ENCODE measurements at regions not wholly inside any gene's neighbourhood (a gene's known extent, or its start where the extent isn't known, plus 50 kb on each side); places are given as distances from the start of the nearest gene placed in this dataset.
"Not testable (repeated sequence)": the region's sequence is repeated elsewhere in the genome, so short reads cannot be mapped to it uniquely, and the experiment has no call there.

DNA sequence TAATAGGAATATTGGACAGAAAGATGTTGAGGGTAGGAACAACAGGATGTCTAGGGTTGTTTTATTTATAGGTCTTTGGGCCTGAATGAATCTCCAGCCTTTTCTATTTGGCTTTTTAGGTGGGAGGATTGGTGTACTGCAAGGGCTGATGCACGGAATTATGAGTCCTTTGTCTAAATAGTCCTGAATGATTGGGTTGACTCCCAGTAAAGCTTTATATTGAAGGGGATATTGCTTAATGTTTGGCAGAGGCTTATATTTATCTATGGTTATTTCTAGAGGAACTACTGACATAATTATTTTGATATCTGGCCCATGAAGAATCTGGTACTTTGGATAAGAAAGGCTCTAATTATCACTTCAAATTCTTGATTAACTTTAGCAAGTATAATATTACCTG is 253.6 kb upstream of the AVPR1A start:
- no peak for DNase-seq

DNA sequence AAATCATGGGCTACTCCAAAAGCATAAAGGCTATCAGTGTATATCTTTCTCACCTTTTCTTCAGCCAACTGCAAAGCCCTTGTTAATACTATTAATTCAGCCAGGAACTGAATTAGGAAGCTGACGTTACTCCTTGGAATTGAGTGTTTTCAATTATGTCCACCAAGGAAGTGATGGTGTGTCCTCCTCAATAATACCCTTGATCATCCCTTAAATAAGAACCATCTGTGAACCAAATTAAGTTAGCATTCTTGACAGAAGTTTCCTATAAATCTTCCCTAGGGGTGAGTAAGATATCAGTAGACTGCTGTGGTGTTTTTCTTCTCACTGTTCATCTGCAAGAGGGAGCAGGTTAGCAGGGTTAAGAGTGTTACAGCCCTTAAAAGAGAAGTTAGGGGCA is 252.3 kb upstream of the AVPR1A start:
- DNase-seq: no peak

DNA sequence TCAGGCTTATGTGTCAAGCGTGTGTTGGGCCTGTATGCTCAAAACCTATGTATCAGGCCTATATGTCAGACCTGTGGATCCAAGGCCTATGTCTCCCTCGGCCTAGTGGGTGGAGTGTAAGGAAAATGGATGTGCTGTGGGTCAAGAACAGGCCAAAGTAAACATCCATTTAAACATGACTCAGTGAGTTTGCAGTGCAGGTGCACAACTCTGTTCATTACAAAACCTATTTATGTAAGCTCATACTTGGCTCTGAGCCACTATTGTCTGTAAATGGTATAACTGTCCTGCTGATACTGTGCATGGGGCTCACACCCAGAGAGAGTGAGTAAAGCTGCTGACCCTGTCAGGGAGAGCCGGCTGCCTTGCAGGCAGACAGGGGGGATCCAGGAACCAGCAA is 249.7 kb upstream of the AVPR1A start:
- DNase-seq: no peak

DNA sequence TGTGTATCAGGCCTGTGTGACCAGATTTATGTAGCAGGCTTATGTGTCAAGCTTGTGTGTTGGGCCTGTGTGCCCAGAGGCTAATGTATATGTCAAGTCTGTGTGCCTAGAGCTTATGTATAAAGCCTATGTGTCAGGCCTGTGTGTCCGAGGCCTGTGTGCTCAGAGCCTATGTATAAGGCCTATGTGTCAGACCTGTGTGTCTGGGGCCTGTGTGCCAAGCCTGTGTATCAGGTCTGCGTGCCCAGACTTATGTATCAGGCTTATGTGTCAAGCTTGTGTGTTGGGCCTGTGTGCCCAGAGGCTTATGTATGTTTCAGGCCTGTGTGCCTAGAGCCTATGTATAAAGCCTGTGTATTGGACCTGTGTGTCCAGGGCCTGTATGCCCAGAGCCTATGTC is 249.3 kb upstream of the AVPR1A start:
- no peak for DNase-seq

DNA sequence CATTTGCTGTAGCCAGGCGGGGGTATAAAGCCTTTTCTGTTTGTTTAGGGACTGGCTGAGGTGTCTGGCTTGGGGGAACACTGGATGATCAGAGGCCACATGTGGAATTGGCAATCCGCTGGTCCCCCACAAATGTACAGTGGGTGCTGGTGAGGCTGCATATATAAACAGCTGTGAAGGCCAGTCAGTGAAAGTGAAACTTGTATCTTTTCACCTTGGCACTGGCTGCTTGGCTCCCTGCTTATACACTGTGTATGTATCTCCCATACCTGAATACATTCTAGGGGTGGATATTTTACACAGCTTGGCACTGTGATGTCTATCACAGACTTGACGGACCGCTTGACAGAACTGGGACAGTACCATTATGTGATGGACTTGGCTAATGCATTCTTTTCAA is 246.8 kb upstream of the AVPR1A start:
- DNase-seq: no peak

DNA sequence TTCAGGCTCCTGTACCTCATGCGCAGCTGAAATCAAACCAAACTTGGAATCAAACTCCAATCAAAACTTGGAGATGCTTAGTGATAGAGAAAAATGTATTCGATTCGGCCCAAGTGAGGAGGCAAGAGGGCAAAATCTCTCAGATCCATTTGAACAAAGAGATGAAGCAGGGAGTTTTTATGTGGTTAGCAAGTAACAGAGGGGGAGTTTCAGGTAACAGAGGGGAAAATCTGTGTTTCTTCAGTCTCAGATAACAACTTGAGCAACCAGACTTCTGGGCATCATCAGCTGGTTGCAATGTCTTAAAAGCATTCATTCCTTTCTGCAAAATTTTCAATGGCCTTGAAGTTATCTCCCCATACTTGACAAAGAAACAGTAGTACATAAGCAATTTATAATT is 245.1 kb upstream of the AVPR1A start:
- no peak for DNase-seq

DNA sequence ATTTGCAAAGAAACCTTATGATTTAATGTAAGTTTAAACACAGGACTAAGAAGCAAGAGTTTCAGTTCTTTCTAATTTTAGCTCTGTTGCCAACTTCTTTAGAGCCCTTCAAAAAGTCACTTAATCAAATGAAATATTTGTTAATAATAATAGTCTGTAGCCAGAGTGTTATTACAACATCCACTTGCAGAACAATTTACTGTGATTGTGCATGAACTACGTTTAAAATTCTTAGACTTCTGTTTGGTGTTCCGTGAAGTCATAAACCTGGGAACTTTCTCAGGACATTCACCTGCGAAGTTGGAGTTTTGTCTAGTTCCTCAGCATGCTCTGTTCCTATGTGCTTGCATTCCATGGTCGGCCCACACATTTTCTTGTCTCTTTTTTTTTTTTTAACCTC is 244.0 kb upstream of the AVPR1A start:
- no peak for DNase-seq

DNA sequence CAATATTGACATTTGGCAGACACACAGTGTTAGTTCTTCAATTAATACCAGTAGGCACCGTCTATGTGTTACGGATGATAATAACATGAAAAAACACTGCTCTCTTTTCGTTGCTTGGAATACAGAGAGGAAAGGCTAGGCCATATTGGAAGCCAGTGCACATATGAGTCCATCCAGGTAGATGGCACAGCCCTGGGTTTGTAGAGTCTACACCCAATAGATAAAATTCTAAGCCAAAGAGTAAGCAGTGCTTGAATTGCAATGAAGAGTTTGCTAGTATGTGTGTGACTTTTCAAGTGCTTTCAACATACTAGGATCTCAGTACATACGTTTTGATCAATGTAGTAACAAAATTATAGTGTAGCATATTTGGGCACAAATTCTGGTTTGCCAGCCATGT is 243.3 kb upstream of the AVPR1A start:
- no peak for DNase-seq

DNA sequence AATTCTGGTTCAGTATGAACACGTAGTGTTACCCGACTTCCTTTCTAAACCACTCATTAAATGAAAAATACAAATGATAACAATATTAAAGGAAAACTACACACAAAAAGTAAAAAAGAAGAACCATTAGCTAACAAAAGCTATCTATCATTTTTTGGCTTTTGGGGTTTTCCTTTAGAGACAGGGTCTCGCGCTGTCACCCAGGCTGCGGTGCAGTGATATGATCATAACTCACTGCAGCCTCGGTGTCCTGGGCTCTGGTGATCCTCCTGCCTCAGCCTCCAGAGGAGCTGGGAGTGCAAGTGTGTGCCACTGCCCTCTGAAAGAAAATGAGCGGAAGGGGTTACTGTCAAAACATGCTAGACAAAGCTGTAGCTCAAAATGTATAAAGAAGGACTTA is 238.2 kb upstream of the AVPR1A start:
- DNase-seq: no peak

DNA sequence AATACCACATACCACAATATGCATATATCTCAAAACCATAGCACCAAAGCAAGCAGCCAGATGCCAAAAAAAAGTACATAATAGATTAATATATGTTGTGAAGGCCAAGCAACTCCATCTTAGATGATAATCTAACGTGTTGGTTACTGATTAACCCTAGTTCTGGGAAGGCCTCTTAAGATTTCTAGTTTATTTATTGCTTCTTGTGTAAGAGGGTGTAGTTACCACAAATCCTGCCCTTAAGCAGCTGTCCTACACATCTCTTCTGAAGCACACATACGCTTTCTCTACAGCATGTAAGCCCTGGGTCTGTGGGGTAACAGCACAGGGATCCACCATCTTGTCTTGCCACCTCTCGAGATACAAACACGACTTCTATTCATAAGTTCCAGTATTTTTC is 236.8 kb upstream of the AVPR1A start:
- no peak for DNase-seq

DNA sequence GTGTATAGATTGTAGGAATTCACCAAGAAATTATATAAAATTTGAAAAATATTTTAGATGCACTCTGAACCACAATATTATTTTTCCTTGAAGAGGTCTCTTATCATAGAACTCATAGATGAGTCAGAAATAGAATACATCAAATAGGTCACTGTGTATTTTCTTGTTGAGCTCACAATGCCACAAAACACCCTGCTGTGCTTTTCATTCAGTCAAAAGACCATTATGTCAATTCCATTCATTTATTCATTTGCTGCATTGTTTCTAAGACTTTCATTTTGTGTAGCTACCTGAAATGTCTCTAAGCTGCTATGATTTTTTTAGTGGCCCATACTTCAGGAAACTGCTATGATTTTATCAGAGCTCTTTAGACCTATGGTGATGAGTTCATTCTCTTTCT is 231.9 kb upstream of the AVPR1A start:
- no peak for DNase-seq

DNA sequence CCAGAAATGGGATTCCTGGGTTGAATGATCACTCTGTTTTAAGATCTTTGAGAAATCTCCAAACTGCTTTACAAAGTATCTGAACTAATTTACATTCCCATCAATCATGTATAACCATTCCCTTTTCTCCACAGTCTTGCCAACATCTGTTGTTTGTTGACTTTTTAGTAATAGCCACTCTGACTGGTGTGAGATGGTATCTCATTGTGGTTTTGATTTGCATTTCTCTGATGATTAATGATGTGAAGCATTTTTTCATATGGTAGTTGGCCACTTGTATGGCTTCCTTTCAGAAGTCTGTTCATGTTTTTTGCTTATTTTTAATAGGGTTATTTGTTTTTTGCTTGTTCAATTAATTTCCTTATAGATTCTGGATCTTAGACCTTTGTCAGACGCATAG is 211.8 kb upstream of the AVPR1A start:
- DNase-seq: no peak

DNA sequence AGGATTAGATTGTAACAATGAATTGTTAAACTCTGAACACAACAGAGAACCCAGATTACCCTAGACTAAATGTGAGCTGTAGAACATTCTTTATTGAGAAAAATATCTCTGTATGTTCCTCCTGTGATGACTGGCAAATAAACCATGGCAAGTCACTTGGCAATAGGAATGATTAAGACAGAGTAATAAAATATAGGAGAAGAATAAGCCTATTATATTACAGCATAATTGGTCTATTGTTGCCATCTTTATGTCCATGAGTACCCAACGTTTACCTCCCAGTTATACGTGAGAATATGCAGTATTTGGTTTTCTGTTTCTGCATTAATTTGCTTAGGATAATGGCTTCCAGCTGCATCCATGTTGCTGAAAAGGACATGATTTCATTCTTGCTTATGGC is 211.2 kb upstream of the AVPR1A start:
- DNase-seq: no peak

DNA sequence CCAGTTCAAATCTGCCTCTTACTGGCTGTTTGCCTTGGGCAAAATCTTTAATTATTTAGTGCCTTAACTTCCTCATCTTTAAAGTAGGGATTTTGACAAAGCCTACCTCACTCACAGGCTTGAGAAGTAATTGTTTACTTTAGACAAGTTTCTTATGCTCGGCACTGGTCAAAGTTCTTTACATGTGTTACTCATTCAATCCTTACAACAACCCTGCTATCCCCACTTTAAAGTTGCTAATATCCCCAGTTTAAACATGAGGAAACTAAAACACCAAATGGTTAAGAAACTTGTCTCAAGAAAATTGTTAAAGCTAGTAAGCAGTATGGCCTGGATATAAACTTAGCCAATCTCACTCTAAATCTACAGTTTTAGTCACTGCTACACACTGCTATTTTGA is 204.0 kb upstream of the AVPR1A start:
- DNase-seq: no peak

DNA sequence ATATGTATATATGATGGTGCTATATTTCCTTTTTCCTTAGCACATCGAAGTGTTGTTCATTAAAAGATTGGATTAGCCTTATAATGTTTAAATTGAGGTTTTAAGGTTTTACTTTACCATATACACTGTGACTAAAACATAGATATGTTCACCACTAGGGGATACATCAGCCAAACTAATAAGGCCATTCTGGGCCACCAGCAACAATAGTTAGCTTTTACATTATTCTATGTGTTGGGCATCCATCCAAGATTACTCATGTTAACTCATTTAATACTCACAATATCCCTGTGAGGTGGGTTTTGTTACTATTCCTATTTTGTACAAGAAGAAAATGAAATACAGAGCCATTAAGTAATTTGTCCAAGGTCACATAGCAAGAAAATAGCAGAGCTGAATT is 202.6 kb upstream of the AVPR1A start:
- DNase-seq: no peak

DNA sequence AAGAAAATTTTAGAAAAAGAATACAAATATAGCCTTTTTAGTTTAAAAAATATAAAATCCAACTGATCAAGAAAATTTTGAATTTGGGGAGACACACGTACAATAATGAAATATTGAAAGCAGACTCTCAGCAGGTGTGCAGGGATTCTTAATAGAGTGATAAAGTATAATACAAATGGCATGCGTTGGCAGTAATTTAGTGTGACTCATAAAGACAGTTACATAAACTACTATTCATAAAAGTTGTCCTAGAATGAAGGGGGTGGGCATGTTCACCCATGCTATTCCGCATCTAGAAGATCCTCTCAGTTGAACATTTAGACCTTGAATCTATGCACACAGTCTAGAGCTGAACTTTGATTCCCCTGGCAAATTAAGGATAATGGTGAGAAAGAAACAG is 200.4 kb upstream of the AVPR1A start:
- no peak for DNase-seq

DNA sequence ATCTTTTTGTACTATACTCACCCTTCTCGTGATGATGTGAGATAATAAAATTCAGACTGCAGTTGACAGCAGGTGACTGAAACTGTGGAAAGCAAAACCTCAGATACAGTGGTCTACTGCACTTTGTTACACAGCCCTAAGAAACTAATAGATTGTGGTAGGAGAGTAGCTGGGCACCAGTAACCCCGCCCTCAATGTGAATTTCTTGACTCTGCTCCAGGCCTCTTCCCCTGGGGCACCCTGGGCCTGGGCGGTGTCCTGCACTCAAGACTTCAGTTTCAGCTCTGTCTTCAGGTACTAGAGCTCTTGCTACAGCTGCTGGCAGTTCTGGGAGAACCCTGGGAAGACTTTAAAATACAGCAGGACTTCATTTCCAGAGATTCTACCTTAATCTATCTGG is 197.6 kb upstream of the AVPR1A start:
- DNase-seq: no peak

DNA sequence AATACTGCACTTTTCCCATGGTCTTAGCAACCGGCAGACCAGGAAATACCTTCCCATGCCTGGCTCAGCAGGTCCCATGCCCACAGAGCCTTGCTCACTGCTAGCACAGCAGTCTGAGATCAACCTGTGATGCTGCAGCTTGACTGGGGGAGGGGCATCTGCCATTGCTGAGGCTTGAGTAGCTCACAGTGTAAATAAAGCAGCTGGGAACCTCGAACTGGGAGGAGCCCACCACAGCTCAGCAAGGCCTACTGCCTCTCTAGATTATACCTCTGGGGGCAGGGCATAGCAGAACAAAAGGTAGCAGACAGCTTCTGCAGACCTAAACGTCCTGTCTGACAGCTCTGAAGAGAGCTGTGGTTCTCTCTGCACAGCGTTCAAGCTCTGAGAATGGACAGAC is 186.2 kb upstream of the AVPR1A start:
- not testable (repeated sequence) for DNase-seq

DNA sequence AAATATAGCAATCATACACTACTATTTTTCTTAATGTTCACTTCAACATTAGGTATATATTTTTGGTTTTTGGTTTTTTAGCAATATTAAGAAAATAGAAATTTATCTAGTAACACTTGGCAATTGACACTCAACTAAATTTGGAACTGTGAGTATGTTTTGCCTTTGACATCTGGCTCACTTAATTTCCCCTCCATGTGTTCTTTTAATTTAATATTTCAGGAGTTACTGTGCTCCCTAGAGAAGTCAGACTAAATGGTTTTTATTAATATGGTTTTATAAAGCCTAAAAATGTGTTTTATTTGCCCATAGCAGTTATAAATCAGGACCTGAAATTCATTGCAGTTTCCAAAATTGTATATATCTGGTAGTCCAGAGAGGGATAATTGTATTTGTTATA is 175.3 kb upstream of the AVPR1A start:
- DNase-seq: no peak

DNA sequence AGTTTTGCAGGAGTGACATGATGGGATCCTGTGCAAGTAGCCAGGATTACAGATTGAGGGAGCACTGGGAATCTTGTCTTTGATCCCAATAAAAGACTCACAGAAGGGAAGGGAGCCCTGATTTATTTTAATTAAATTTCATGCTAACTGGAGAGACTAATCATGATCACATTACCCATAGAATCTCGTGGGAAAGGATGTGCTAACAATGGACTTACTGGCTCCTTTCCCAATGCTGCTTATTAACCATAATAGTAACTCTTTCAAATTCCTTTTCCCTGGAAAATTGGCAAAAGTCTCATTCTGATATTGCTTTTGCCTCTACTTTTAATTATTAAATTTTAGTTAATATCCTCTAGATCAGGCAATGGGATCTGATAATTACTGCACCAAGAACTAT is 174.8 kb upstream of the AVPR1A start:
- DNase-seq: no peak

DNA sequence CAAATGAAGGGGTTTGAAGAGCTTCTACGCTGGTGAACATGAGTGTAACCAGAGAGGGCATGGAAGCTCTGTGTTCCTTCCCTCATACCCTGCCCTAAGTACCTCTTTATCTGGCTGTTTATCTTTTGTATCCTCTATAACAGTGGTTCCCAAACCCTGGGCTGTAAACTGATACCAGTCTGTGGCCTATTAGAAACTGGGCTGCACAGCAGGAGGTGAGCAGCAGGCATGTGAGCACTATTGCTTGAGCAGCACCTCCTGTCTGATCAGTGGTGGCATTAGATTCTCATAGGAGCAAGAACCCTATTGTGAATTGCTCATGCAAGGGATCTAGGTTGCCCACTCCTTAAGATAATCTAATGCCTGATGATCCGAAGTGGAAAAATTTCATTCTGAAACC is 172.9 kb upstream of the AVPR1A start:
- no peak for DNase-seq

DNA sequence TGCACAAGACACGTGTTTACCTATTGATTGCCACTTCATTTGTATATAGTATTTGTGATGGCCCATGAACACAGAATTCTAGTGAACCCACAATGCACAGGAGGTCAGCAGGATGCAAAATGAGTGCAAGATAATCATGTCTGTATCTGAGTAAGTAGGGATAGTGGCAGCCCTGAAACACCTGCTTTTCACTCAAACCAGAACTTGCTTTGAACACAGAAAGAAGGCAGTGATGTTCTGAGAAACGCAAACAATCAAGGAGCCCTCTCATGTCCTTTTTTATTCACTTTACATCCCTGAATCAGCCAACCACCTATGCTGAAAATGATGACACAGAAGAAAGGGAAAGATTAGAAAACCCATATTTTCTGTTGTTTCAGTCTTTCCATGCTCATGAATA is 170.4 kb upstream of the AVPR1A start:
- no peak for DNase-seq

DNA sequence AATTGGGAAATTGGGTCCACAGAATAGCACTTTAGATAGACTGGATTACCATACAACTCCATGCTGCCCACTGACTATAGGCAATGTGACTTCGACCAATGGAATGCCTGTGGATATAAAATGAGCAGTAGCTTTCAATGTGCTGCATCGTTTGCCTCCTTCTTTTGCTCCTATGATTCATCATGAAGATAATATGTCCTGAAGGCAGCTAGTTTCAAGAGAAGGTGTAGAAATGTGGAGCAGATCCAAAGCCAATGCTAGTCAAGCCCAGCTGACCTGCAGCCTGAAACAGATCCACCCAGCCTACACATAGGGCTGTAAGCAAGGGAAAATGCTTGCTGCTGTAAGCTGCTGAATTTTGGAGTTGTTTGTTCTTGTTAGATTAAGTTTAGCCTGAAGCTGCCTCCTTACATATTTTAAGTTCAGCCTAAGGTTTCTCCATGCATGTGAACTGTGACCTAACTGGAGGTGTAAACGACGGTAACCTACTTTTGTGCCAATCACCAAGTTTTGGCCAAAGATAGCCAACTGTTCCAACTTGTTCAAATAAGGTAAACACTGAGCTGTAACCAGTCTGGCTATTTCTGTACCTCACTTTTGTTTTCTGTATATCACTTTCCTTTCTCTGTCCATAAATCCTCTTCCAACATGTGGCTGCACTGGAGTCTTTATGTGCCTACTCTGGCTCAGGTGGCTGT is 169.1 kb upstream of the AVPR1A start:
- no peak for DNase-seq

DNA sequence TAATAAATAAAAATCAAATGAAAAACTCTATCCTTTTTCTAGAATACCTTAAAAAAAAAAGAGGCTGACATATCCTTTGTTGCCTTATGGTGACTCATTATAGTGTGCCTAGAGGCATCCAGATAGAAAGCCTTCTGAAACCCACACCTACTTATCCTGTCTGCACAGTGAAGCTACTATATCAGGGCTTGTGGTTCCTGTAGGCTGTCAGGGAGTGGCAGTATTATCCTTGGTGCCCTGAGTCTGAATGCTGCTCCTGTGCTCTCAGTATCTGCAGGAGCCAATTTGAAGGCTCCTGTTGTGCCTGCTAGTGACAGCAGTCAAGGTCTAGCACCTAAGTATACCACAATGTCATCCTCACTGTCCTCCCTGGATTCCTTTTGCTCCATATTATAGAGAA is 168.4 kb upstream of the AVPR1A start:
- DNase-seq: no peak

DNA sequence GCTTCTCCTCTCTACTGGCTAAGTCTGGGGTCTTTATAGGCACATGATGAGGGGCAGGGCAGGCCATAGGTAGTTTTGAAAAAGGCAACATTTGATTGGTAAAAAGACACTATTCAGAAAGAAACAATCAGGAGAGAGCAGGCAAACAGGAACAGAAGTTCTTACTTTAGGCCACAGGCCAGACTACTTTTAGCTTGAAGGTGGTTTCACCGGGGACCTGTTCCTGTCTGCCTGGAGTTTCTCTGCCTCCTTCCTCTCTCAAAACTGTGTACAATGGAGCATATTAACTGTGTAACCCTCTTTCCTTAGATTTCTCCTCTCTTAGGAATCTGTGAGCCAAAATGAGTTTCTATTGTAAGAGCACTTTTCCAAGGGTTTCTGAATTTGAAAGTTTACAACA is 167.9 kb upstream of the AVPR1A start:
- DNase-seq: no peak

DNA sequence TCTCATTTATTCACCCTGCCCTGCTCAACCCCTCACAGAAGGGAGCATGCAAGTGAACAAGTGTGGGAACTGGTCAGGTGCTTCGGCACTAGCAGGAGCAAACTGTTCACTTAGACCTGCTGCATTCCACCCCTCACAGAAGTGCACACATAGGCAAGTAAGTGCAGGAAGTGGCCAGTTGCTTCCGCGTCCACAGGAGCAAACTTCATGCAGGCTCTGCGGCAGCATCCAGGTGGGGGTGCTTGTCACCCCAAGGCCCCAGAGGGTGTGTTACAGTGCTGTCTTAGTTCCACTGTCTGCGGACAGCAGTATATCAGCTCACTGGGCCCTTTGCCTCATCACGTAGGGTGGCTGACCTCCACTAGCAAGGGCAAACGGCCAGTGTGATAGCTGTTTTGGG is 167.3 kb upstream of the AVPR1A start:
- DNase-seq: no peak

Measured in DMS 273 treated with DMSO at 0.1 percent for 48 hours (cell line).